NCI-H1694 (cell line): ENCODE measurements at regions not wholly inside any gene's neighbourhood (a gene's known extent, or its start where the extent isn't known, plus 50 kb on each side); places are given as distances from the start of the nearest gene placed in this dataset.

Experiments
- DNase-seq: peaks from one replicate; lab custom pipeline; 2025; lab: John Stamatoyannopoulos, UW

- DNase-seq: no peak
Measured at GRCh38 chr11:43545610-43546009, 134.9 kb upstream of the HSD17B12 start.

GRCh38 chr11:43546561-43547429, 133.7 kb upstream of the HSD17B12 start:
- DNase-seq: no peak

GRCh38 chr11:43547430-43547831, 133.1 kb upstream of the HSD17B12 start:
- no peak for DNase-seq

GRCh38 chr11:43547889-43548381, 132.6 kb upstream of the HSD17B12 start:
- no peak for DNase-seq

GRCh38 chr11:43548916-43549315, 131.6 kb upstream of the HSD17B12 start:
- DNase-seq: no peak

- DNase-seq: no peak
Measured at GRCh38 chr11:43549624-43550023, 130.9 kb upstream of the HSD17B12 start.

GRCh38 chr11:43550714-43551113, 129.8 kb upstream of the HSD17B12 start:
- no peak for DNase-seq

- no peak for DNase-seq
Measured at GRCh38 chr11:43554148-43554473, 126.4 kb upstream of the HSD17B12 start.

GRCh38 chr11:43555186-43555585, 125.4 kb upstream of the HSD17B12 start:
- no peak for DNase-seq

- DNase-seq: no peak
Measured at GRCh38 chr11:43555816-43556611, 124.5 kb upstream of the HSD17B12 start.

- DNase-seq: no peak
Measured at GRCh38 chr11:43556612-43557375, 123.7 kb upstream of the HSD17B12 start.

GRCh38 chr11:43557553-43558110, 122.9 kb upstream of the HSD17B12 start:
- DNase-seq: no peak

- no peak for DNase-seq
Measured at GRCh38 chr11:43558146-43558545, 122.4 kb upstream of the HSD17B12 start.

- no peak for DNase-seq
Measured at GRCh38 chr11:43558556-43559127, 121.9 kb upstream of the HSD17B12 start.

- DNase-seq: no peak
Measured at GRCh38 chr11:43561832-43562231, 118.7 kb upstream of the HSD17B12 start.

GRCh38 chr11:43567396-43567975, 113.1 kb upstream of the HSD17B12 start:
- peak; percentile 38 for DNase-seq

- DNase-seq: peak; percentile 36
Measured at GRCh38 chr11:43573233-43573632, 107.3 kb upstream of the HSD17B12 start.

GRCh38 chr11:43573873-43574272, 106.7 kb upstream of the HSD17B12 start:
- DNase-seq: no peak

GRCh38 chr11:43574411-43574810, 106.1 kb upstream of the HSD17B12 start:
- DNase-seq: no peak

GRCh38 chr11:43574949-43575912, 105.3 kb upstream of the HSD17B12 start:
- peak; percentile 34 for DNase-seq
